Astrocyte of the cerebellum (primary cell): ENCODE measurements at regions not wholly inside any gene's neighbourhood (a gene's known extent, or its start where the extent isn't known, plus 50 kb on each side); places are given as distances from the start of the nearest gene placed in this dataset.
A peak's percentile ranks its signal among the peaks of the same experiment; 100 is the strongest.

Experiments
- DNase-seq: peaks from one replicate; pipeline ENCODE4 v3.0.0-alpha.2; 2011; ENCODE audit warnings: low read depth
- H3K4me3 ChIP-seq: 2 replicates; pipeline ENCODE4 v1.5.1; 2011; ENCODE audit warnings: mild to moderate bottlenecking, low read depth, low read length, moderate library complexity
- in situ Hi-C: cut with HindIII; loops from 2 replicates; pipeline ENCODE4 v1.10.0; 2017; ENCODE audit warnings: low sequenced_read_pairs
- TF ChIP-seq, protein P1 (sequence below): IDR thresholded peaks from 2 replicates; pipeline ENCODE4 v1.5.1; 2012; ENCODE audit warnings: low read length, low read depth, moderate library complexity, mild to moderate bottlenecking; ENCODE audit errors: missing control alignments

DNA sequence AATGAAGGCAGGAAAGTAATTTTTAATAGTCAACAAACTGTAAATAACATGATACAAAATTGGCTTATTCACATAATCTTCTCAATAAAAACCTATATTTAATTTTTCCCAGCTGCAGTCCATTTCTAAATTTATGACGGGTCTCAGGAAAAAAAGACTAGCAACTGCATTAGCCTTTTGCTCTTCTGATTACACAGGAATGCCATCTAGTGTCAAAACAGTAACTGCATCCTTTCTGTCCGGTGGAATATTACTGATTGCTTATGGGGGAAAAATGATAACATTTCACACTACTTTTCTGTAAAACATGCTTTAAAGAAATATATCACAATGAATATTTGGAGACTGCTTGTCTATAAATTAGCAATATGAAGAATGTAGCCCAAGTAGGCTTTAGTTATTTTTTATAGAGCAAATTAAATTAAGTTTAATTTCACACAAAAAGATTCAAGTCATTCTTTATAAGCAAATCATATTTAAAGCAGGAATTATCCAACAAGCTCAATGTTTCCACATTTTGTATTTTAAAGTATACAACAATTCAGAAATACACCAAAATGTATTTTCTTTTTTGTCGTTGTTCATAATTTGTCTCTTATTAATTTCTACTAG lies 534.7 kb downstream of the CDH10 start:
- H3K4me3 ChIP-seq: no peak overlapping the region
- no peak for DNase-seq
- in situ Hi-C loops: no loop called here
- TF ChIP-seq, protein P1, sequence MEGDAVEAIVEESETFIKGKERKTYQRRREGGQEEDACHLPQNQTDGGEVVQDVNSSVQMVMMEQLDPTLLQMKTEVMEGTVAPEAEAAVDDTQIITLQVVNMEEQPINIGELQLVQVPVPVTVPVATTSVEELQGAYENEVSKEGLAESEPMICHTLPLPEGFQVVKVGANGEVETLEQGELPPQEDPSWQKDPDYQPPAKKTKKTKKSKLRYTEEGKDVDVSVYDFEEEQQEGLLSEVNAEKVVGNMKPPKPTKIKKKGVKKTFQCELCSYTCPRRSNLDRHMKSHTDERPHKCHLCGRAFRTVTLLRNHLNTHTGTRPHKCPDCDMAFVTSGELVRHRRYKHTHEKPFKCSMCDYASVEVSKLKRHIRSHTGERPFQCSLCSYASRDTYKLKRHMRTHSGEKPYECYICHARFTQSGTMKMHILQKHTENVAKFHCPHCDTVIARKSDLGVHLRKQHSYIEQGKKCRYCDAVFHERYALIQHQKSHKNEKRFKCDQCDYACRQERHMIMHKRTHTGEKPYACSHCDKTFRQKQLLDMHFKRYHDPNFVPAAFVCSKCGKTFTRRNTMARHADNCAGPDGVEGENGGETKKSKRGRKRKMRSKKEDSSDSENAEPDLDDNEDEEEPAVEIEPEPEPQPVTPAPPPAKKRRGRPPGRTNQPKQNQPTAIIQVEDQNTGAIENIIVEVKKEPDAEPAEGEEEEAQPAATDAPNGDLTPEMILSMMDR: peak; percentile 40

DNA sequence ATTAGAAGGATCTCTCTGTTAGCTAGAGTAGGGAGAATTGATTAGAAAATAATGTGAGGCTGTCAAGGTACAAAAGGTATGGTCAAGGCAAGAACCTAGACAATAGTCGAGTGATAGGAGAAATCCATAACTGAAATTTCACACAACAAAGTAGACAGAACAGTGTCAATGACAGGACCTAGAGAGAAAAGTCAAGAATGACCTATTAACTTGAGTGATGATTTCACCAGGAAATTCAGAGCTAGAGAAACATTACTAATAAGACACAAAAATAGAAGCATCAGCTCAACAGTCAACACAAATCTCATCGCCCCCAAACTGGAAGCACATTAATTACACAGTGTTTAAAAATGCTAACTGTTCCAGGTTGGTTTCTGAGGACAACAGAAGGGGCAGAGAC lies 532.4 kb downstream of the CDH10 start:
- in situ Hi-C loops: no loop called here
- DNase-seq: no peak
- H3K4me3 ChIP-seq: no peak overlapping the region
- TF ChIP-seq, protein P1: no peak

DNA sequence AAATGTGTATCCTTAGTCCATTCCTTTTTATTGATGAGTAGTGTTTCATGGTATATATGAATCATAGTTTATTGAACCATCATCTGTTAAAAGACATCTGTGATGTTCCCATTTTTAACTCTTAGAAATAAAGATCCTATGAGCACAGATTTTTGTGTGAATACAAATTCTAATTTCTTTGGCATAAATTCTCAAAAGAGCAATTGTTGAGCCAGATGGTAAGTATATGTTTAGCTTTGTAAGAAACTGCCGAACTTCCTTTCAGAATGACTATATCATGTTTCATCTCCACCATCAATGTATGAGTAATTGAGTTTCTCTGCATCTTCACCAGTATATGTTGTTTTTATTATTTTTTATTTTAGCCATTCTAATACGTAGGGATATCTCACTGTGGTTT lies 526.4 kb downstream of the CDH10 start:
- in situ Hi-C loops: no loop called here
- TF ChIP-seq, protein P1: no peak
- H3K4me3 ChIP-seq: no peak overlapping the region
- DNase-seq: no peak

DNA sequence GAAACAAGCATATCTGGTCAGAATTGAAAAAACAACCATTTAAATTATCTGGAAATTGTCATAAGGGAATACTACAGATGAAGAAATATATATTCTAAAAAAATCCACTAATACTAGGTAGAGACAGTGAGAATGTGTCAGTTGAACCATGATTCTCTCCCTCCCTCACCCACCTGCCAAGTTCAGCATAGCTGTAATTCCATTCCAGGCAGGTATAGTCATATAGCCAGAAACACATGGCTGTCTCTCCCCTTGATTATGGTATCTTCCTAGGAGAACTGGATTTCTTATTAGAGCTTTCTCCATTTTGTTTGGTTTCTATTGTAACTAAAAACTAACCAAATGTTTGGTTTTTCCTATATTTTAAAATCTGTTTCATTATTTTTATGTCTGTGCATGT lies 509.2 kb downstream of the CDH10 start:
- H3K4me3 ChIP-seq: no peak overlapping the region
- in situ Hi-C loops: no loop called here
- no peak for DNase-seq
- TF ChIP-seq, protein P1: no peak

DNA sequence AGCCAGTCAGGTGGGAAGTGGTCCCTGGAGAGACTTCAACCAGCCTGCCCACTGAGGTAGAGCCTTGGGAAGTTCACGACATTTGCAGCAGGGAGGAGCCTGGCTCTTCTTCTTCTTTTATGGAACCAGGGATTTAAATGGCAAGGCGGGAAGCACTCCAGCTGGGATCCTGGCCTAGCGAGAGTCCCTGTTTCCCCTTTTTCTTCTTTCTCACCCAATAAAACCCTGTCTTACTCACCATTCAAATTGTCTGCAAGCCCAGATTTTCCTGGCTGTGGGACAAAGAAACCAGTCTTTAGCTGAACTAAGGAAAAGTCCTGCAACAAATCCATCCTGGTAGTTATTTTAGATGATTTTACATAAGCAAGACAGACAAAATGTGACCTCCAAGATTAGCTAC lies 503.7 kb downstream of the CDH10 start:
- DNase-seq: no peak
- TF ChIP-seq, protein P1: no peak
- H3K4me3 ChIP-seq: no peak overlapping the region
- in situ Hi-C loops: no loop called here

DNA sequence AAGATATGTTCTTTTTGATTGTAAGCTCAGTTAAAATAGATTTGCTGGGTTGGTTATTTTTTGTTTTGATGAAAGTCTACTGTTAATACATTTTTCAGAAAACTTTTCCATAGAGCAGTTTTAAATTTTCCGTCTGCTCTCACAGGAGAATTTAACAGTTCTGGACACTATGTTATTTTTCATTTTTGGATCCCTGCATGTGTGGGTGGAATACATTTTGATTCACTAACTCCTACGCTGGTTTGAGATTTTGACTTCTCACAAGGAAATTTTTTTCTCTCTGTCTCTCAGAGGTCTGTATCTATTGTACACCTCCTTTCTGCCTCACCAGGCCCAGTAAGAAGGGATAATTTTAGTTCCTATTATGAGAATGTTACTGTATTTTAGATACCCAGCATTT lies 502.4 kb downstream of the CDH10 start:
- TF ChIP-seq, protein P1: no peak
- in situ Hi-C loops: no loop called here
- DNase-seq: no peak
- H3K4me3 ChIP-seq: no peak overlapping the region
